ENCODE measurements at regions not wholly inside any gene's neighbourhood (a gene's known extent, or its start where the extent isn't known, plus 50 kb on each side); places are given as distances from the start of the nearest gene placed in this dataset.
"Not testable (repeated sequence)": the region's sequence is repeated elsewhere in the genome, so short reads cannot be mapped to it uniquely, and the experiment has no call there.

DNA sequence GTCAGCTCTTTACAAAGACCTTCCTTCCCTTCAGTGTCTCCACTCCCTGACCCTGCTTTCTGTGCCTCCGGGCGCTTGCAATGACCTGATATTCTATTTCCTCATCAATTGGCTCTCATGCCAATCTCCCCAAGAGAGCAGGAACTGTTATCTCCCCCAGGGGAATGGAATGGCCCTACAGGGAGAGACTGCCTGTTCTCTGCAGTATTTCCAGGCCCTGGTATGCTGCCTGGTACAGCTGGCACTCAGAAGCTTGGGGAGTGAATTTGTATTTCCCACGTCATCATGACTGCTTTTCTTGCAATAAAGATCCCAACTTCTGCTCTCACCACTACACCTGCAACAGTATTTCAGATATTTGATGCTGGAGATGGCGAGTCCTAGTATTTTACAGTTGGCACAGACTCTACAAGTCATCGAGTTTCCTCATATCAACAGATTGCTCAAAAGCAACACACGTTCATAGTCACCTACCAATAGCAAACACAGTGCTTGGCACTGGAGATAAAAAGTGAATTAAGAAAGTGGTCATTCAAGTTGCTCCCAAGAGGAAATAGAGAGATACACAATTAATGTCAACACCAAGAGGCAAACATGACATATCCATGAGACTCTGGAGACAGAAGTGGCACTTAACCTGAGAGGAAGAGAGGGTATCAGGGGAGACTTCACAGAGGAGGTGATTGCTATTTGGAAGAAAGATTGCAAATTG is 90.5 kb upstream of the EGFL6 start:
- no peak for DNase-seq (ENCODE audit: low read depth, low spot score)

DNA sequence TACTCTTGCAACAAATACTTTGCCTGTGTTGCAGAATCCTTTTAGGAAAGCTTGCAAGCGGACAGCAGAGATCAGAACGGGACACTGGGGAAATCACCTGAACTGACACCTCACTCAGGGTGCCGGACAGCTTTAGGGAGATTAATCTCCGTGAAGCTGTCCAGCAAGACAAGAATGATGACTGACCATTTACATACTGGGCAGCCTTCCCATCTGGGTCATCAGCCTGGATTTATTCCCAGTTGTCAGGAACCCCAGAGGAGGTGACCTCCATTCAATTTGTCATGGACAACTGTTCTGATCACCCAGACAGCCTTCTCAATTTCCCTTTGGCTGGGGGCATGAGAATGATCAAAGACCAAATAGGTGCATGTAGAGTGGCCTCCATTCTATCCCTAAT is 93.0 kb upstream of the EGFL6 start:
- DNase-seq (ENCODE audit: low read depth, low spot score), result no peak

DNA sequence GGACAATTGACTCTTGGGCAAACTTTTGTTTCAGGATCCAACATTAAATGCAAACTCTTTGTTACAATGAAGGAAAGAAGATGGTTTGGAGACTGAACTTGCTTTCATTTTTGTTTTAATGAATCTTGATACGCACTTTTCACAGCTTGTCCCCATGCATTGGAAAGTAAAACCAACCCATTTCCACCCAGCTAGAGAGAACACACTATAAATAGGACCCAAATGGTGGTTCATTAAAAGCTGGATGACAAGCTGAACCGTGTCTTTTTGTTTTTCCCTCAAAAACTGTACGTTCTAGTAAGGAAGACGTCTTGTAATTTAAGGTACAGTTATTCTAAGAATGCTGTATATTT is 95.3 kb upstream of the EGFL6 start:
- DNase-seq (ENCODE audit: low read depth, low spot score), result no peak

DNA sequence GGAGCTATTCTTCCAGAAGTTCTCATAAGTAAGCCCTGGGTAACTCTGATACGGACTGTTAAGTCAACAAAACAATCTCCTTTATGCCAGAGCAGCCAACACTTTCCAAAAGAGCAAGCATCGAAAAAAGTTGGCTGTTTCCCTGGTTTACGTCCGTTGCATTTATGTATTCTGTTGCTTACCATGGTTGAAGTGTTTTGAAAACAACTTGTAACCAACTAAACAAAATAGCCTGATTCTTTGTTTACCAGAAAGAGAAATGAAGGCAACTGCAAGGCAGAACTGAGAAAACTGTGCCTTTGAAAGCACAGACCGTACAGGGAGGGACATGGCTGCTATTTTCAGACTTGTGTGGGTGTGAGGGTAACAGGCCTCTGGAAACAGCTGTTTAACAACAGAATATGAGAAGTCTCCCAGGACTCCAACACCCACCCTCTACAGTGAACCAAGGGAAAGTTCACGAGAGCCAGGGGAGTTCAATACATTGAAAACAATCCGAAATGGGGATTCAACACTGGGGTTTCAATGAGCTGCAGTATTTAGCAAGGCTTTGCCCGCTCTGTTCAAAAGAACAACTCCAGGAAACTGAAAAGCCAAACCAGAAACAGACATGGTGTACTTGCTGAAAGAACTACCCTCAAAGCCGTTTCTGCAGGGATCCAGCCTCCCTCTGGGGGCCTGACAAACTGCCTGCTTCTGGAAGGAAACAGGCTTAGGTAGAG is 95.8 kb upstream of the EGFL6 start:
- DNase-seq (ENCODE audit: low read depth, low spot score), result no peak

DNA sequence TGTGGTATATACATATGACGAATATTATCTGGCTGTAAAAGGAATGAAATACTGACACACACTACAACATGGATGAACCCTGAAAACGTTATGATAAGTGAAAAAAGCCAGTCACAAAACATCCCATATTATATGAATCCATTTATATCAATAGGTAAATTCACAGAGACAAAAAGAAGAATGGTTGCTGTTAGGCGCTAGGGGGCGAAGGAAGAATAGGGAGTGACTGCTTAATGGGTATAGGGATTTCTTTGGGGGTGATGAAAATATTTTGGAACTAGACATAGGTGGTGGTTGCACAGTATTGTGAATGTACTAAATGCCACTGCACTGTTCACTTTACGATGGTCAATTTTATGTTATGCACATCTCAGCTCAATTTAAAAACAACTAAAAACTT is 96.4 kb upstream of the EGFL6 start:
- DNase-seq (ENCODE audit: low read depth, low spot score), result no peak

DNA sequence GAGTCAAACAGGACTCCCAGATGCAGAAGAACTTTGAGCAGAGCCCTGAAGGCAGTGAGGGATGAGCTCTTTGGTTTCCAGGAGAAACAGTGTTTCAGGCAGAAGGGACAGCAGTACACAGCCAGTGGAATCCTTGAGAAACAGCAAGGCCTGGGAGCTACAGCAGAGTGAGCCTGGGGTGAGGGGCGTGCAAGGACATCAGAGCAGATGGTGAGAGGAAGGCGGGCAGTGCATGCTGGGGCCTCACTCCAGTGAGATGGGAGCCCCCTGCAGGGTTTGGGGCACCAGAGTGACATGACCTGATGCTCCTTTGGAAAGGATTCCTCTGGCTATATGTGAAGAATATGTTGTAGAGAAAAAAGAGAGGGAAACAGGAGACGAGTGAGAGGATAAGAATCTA is 98.1 kb upstream of the EGFL6 start:
- DNase-seq (ENCODE audit: low read depth, low spot score), result no peak

DNA sequence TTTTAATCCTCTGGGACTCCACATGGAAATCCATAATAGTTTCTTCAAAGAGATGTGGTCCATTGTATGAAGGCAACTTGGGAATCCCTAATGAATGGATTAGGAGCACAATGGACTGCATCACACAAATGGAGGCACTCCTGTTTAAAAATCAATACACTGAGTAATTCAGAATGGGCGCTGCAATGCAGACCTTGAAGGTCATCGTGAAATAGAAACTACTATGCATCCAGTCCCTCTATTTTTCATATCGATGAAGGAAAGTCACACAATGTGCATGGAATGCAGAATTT is 98.8 kb upstream of the EGFL6 start:
- no peak for DNase-seq (ENCODE audit: low read depth, low spot score)

DNA sequence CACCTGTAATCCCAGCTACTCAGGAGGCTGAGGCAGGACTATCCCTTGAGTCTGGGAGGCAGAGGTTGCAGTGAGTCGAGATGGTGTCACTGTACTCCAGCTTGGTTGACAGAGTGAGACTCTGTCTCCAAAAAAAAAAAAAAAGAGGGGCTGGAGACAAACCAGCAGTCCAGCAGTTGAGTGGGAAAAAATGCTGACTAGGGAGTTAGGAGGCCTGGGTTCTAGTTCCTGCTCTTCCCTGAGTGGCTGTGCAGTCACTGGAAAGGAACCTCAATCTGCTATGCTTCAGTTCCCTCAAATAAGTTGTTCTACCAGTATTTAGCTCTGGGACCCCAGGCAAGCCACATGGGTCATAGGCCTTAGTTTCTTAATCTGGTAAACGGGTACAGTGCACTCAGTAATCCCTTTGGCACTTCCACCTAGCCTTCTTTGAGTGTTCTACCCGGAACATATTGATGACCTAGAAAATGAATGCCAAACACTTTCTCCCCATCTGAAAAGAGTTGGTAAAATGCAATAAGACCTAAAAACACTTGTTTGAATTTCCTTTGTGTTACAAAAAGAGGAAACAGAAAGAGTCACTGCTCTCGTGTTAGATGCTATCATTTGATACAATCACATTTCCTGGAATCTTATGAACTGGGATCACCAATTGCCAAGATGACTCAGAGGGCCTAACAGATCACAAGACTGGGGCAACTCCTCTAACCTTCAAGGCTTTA is 99.3 kb upstream of the EGFL6 start:
- DNase-seq (ENCODE audit: low read depth, low spot score), result peak; percentile 61

DNA sequence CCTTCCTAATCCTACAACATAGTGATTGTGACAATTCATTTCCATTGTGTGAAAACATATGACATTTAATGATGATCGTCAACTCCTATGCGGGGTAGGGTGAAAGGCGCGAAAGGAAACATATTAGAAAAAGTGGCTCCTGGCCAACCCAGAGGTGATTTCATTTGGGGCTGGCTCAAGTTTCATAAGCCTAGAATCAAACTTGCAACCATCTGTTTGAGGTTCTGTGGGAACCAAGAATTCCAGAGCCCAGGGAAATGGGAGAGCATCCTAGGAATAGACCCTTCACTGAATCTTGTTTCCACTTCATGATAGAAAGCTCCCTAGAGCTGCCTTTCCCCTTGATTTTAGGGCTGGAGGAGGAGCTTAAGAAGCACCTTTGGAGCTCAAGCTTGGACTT is 101.3 kb upstream of the EGFL6 start:
- DNase-seq (ENCODE audit: low read depth, low spot score), result no peak

DNA sequence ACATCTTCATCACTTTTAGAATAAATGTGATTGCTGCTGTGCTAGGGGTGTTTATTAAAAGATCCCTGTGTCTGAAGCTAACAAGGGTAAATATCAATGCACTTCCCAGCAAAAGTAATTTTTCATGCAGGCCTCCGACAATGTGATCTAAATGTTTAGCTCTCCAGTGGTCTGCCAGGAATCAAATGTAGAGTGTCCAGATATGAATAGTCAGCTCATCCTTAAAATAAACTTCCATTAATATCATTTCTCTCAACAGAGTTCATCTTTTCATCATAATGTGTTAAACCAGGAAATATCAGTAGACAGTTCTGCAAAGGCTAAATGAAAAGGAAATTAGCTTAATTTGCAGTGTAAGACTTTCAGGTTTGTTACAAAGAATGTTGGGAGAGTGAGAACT is 102.2 kb upstream of the EGFL6 start:
- DNase-seq (ENCODE audit: low read depth, low spot score), result no peak

DNA sequence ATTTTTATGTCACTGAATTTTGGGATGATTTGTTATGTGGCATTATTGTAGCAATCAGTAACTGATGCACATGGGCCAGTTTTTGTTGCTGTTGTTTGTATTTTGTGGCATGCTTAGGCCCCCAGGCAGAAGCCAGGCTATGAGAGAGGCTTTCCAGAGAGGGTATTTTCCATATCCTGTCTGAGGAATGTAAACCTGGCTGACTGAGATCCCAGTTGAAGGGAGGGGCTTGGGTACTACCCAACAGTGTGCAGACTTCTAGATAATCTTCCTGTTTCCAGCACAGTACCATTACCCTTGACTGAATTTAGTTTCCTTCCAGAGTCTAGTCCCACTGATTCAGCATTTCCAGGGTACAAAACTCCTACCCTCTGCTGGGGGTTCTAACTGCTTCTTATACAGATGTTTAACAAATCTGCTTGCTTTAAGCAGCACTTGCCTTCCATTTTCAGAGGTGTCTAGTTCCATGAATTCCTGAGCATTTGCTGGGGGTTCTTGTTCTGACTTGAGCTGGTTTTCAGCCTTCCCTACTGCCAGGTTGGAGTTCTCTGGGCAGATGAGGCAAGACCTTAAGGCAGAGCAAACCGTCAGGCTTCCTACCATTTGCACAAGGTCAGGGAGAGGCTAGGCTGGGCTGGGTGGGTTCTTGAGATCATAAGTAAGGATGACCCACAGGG is 104.7 kb upstream of the EGFL6 start:
- DNase-seq (ENCODE audit: low read depth, low spot score), result no peak

DNA sequence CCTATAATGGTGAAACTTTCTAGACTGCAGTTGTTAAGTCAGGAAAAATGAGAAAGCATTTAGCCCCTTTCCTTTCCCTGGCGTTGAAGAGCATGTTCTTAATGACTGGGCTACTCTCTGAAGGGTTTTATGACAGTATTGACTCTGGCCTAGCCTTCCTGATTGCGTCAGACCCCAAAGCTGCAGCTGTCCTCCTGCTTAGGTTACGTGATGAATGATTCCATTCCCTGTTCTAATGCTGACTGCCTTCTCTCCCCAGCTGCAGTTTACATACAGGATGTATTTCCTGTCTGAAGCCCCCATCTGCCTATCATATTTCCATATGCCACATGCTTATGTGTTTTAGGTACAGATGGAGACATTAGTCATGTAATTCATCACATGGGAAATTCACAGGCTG is 105.8 kb upstream of the EGFL6 start:
- DNase-seq (ENCODE audit: low read depth, low spot score), result no peak

DNA sequence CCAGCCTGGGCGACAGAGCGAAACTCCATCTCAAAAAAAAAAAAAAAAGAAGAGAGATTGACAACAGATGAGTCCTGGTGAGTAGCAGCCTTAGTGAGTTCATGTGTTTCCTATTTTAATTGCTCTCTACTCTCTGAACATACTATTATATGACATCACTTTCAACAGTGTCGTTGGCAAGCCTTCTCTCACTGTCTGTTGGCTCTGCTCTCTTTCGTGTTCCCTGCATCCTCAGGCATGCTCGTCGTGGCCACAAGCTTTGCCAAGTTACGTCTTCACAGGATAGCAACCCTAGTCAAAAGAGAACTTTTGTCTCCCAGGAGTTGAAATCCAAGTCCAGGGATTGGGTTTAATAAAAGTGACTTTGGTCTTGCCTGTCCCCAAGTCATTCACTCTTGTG is 117.1 kb upstream of the EGFL6 start:
- DNase-seq (ENCODE audit: low read depth, low spot score), result no peak

DNA sequence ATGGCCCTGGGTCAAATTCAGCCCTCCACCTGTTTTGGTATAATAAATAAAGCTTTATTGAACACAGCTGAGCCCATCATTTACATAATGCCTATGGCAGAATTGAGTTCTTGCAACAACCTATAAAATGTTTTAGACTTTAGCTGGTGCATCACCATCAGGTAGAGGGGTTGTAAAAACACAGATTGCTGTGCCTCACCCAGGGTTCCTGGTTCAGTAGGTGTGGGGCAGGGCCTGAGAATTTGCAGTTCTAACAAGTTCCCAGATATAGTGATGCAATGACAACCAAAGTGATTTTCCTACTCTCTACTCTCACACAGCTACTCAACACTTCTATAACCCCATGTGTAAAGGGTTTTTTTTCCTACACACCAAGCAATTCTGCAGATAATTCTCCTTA is 120.0 kb upstream of the EGFL6 start:
- no peak for DNase-seq (ENCODE audit: low read depth, low spot score)

DNA sequence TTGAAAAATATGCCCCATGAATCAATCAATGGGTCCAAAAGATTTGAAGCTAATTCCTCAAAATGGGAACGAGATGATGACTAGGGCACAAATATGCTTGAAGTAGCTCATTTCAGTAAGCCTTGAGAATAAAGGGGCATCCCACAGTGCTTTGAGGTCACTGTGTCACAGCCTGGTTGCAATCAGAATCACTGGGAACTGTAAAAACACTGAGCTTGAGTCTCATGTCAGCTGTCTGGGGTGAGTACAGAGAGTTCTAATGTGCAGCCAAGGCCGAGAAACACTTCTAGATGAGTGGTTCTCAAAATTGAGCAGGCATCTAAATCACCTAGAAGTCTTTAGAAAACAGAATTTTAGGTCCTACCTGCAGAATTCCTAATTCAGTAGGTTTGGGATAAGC is 120.5 kb upstream of the EGFL6 start:
- no peak for DNase-seq (ENCODE audit: low read depth, low spot score)

DNA sequence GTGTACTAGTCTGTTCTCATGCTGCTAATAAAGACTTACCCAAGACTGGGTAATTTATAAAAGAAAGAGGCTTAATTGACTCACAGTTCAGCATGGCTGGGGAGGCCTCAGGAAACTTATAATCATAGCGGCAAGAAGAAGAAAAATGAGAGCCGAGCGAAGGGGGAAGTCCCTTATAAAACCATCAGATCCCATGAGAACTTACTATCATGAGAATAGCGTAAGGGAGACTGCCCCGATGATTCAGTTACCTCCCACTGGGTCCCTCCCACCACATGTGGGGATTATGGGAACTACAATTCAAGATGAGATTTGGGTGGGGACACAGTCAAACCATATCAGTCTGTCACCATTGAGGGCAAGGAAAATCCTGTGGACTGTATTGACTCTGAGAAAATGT is 121.8 kb upstream of the ATXN3L start:
- DNase-seq (ENCODE audit: low read depth, low spot score), result not testable (repeated sequence)

DNA sequence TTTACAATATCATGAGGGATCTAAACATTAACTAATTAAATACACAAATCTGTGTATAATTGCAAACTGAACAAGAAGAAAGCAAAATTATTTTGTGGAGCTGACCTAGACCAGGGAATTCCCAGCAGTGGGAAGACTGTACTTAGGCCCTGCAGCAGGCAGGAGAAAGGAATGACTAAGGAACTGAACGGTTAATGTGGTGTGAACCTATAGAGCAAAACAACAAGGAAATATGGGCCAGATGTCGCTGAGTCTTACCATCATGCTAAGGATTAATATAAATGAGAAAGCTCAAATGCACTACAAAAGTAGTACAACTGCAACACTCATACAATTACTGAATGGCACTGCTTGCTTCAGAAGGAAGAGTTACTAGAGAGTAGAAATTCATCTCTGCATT is 120.3 kb upstream of the ATXN3L start:
- DNase-seq (ENCODE audit: low read depth, low spot score), result no peak

DNA sequence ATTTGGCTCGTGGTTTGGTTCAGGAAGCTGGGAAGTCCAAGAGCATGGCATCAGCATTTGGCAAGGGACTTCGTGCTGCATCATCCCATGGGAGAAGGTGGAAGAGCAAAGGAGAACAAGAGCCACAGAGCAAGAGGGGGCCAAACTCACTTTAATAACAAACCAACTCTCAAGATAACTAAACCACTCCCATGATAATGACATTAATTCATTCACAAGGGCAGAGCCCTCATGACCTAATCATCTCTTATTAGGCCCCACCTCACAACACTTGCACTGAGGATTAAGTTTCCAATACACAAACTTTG is 113.4 kb upstream of the ATXN3L start:
- DNase-seq (ENCODE audit: low read depth, low spot score), result no peak

DNA sequence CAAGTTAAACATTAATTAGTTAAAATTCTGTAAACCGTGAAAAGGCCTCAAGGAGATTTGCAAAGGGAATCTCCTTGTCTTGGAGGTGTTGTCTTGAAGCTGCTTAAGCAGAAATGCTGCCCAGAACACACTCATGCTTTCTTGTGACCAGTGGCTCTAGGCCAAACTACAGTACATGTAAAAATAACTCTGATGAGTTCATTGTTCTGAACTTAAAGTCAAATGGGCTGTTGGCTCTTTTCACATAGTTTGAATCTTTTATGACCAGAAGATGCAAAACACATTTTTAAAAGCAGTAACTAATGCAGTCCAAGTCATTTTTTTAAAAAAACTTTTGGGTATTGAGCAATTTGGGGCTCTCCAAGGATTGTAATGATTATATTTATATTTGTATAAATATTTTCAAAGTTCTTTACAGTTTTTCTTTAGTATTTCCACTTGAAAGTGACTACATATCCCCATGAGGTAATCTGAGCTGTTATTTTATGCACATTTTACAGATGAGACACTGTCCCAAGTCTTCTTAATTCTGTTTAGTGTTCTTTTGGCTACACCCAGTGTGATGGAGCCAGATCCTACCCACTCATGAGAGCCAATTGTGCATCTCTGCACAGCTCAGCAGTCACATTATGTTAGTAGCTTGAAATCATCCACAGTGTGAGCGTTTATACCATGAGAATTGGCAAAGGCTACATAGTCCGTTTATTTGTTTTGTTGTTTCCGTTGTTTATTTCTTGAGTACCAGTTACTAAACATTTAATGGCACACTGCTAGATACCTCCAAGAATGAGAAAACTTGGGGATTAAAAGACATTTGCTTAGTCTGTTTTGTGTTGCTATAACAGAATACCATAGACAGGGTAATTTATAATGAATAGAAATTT is 112.8 kb upstream of the ATXN3L start:
- DNase-seq (ENCODE audit: low read depth, low spot score), result peak; percentile 75

DNA sequence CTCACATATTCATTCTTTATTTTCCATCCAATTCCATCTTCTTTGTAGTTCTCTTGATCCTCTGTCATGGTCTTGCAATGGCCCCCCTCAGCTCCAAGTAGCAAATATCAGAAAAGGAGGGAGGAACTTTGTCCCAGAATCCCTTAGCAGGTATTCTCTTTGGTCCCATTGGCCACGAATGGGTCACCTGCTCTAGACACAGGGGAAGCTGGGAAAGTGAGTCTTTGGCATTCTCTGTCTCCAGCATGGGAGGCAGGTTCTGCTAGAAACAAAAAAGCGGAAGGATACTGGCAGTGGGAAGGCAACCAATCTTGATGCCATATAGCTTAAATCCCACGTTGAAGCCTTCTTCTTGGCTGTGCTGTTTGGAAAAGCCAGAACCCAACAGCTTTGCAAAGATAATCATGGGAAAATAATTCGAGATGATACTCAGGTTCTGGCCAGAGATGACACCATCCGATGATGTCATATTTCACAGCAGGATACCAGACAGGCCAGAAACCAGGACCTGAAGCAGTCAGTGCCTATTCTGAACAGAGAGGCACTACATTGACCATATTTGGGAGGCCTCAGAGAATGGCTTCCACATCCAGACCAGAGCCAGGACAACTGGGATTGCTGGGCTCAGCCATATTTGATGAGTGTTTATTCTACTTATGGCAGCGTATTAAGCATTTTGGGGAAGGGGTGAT is 110.4 kb upstream of the ATXN3L start:
- DNase-seq (ENCODE audit: low read depth, low spot score), result no peak
